H9 (cell line): ENCODE measurements at regions not wholly inside any gene's neighbourhood (a gene's known extent, or its start where the extent isn't known, plus 50 kb on each side); places are given as distances from the start of the nearest gene placed in this dataset.

Source experiments
- DNase-seq: peaks from one replicate; pipeline ENCODE4 v3.0.0-alpha.2; 2017
- H2AFZ ChIP-seq: one replicate; pipeline ENCODE4 v1.6.1; 2013; ENCODE audit warnings: mild to moderate bottlenecking, low read length, control low read depth, moderate library complexity
- H2AK5ac ChIP-seq: 2 replicates; pipeline ENCODE4 v1.6.1; 2013; ENCODE audit warnings: low read length, control low read depth, mixed read lengths; ENCODE audit not compliant: insufficient read length
- H2BK120ac ChIP-seq: one replicate; pipeline ENCODE4 v1.6.1; 2013; ENCODE audit warnings: low read depth, mild to moderate bottlenecking, low read length, control low read depth, inconsistent platforms; ENCODE audit not compliant: poor library complexity, severe bottlenecking
- H2BK12ac ChIP-seq: 2 replicates; pipeline ENCODE4 v1.6.1; 2013; ENCODE audit warnings: low read length, control low read depth, mixed read lengths, low read depth; ENCODE audit not compliant: insufficient read length
- H2BK15ac ChIP-seq: 2 replicates; pipeline ENCODE4 v1.6.1; 2013; ENCODE audit warnings: low read depth, low read length, control low read depth
- H2BK20ac ChIP-seq: one replicate; pipeline ENCODE4 v1.6.1; 2013; ENCODE audit warnings: low read depth, mild to moderate bottlenecking, low read length, control low read depth, inconsistent platforms; ENCODE audit not compliant: poor library complexity, severe bottlenecking
- H2BK5ac ChIP-seq: 2 replicates; pipeline ENCODE4 v1.6.1; 2013; ENCODE audit warnings: low read length, control low read depth, mixed read lengths; ENCODE audit not compliant: insufficient read length
- H3K14ac ChIP-seq: 2 replicates; pipeline ENCODE4 v1.6.1; 2013; ENCODE audit warnings: low read length, control low read depth; ENCODE audit not compliant: insufficient read depth
- H3K18ac ChIP-seq: 2 replicates; pipeline ENCODE4 v1.6.1; 2013; ENCODE audit warnings: low read depth, mild to moderate bottlenecking, mixed read lengths, low read length, control low read depth; ENCODE audit not compliant: insufficient read length
- H3K23ac ChIP-seq: 2 replicates; pipeline ENCODE4 v1.6.1; 2013; ENCODE audit warnings: low read length, control low read depth, mixed read lengths, low read depth; ENCODE audit not compliant: insufficient read length
- H3K23me2 ChIP-seq: 2 replicates; pipeline ENCODE4 v1.6.1; 2013; ENCODE audit warnings: low read depth, mild to moderate bottlenecking, mixed read lengths, low read length, control low read depth; ENCODE audit not compliant: insufficient read length, poor library complexity, severe bottlenecking
- H3K27ac ChIP-seq: 2 replicates; pipeline ENCODE4 v1.5.1; 2013; ENCODE audit warnings: low read length, control low read depth, mixed read lengths, low read depth; ENCODE audit not compliant: insufficient read length
- H3K27me3 ChIP-seq: 2 replicates; pipeline ENCODE4 v1.6.1; 2013; ENCODE audit warnings: low read length, control low read depth, inconsistent platforms; ENCODE audit not compliant: insufficient read depth
- H3K4ac ChIP-seq: 2 replicates; pipeline ENCODE4 v1.6.1; 2013; ENCODE audit warnings: low read depth, mild to moderate bottlenecking, control low read depth, inconsistent platforms, low read length, moderate library complexity
- H3K4me1 ChIP-seq: 2 replicates; pipeline ENCODE4 v1.6.1; 2013; ENCODE audit warnings: low read length, control low read depth, inconsistent platforms; ENCODE audit not compliant: insufficient read depth
- H3K4me2 ChIP-seq: 2 replicates; pipeline ENCODE4 v1.6.1; 2013; ENCODE audit warnings: low read length, control low read depth, mixed read lengths; ENCODE audit not compliant: insufficient read length, insufficient read depth
- H3K56ac ChIP-seq: 2 replicates; pipeline ENCODE4 v1.6.1; 2013; ENCODE audit warnings: low read depth, mild to moderate bottlenecking, mixed read lengths, low read length, control low read depth; ENCODE audit not compliant: insufficient read length
- H3K79me1 ChIP-seq: 2 replicates; pipeline ENCODE4 v1.6.1; 2013; ENCODE audit warnings: low read depth, mild to moderate bottlenecking, moderate library complexity, low read length, control low read depth, inconsistent platforms; ENCODE audit not compliant: insufficient read depth, poor library complexity, severe bottlenecking
- H3K79me2 ChIP-seq: 2 replicates; pipeline ENCODE4 v1.6.1; 2013; ENCODE audit warnings: low read length, control low read depth, inconsistent platforms; ENCODE audit not compliant: insufficient read depth
- H3K9ac ChIP-seq: 2 replicates; pipeline ENCODE4 v1.6.1; 2013; ENCODE audit warnings: low read length, control low read depth, mixed read lengths; ENCODE audit not compliant: insufficient read length; ENCODE audit errors: extremely low read depth
- H3K9me3 ChIP-seq: one replicate; pipeline ENCODE4 v1.6.1; 2013; ENCODE audit warnings: low read depth, low read length, inconsistent platforms; ENCODE audit not compliant: control insufficient read depth
- H3T11ph ChIP-seq: one replicate; pipeline ENCODE4 v1.6.1; 2013; ENCODE audit warnings: mild to moderate bottlenecking, low read length, control low read depth, inconsistent platforms
- H4K20me1 ChIP-seq: one replicate; pipeline ENCODE4 v1.6.1; 2013; ENCODE audit not compliant: control insufficient read depth, insufficient read length, insufficient read depth
- H4K5ac ChIP-seq: 2 replicates; pipeline ENCODE4 v1.6.1; 2013; ENCODE audit warnings: low read depth, mild to moderate bottlenecking, mixed read lengths, low read length, control low read depth; ENCODE audit not compliant: insufficient read length
- H4K8ac ChIP-seq: replicated peaks from 2 replicates; pipeline ENCODE4 v1.6.1; 2013; ENCODE audit warnings: low read length, control low read depth, mixed read lengths, low read depth; ENCODE audit not compliant: insufficient read length
- H4K91ac ChIP-seq: 2 replicates; pipeline ENCODE4 v1.6.1; 2013; ENCODE audit warnings: low read depth, mild to moderate bottlenecking, moderate library complexity, mixed read lengths, low read length, control low read depth; ENCODE audit not compliant: insufficient read length
- H3K27ac Mint-ChIP-seq, 3 experiments: 2 replicates in 2 of 3; 3 replicates in 1 of 3; pipeline ENCODE4 v1.8.0; 2020 to 2021; ENCODE audit warnings: mixed read lengths in 3 of 3, mild to moderate bottlenecking in 1 of 3, moderate library complexity in 1 of 3
- H3K27me3 Mint-ChIP-seq: 2 replicates; pipeline ENCODE4 v1.8.0; 2021; ENCODE audit warnings: low read depth, mild to moderate bottlenecking, moderate library complexity, mixed read lengths
- H3K36me3 Mint-ChIP-seq, 3 experiments: 2 replicates in 2 of 3; 3 replicates in 1 of 3; pipeline ENCODE4 v1.8.0; 2020 to 2021; ENCODE audit warnings: low read depth in 3 of 3, mixed read lengths in 3 of 3; ENCODE audit not compliant: insufficient read depth in 1 of 3
- H3K4me1 Mint-ChIP-seq, 2 experiments: 2 replicates each; pipeline ENCODE4 v1.8.0; 2020; ENCODE audit warnings: mixed read lengths in 2 of 2
- H3K4me3 Mint-ChIP-seq, 2 experiments: 2 replicates in 1 of 2; 3 replicates in 1 of 2; pipeline ENCODE4 v1.8.0; 2020 to 2021; ENCODE audit warnings: mild to moderate bottlenecking in 2 of 2, mixed read lengths in 2 of 2, moderate library complexity in 1 of 2
- H3K9me3 Mint-ChIP-seq, 2 experiments: 2 replicates in 1 of 2; 3 replicates in 1 of 2; pipeline ENCODE4 v1.8.0; 2020; ENCODE audit warnings: mild to moderate bottlenecking in 2 of 2, mixed read lengths in 2 of 2, moderate library complexity in 1 of 2
- WGBS: extraction: QIAGEN DNeasy Blood & Tissue Kit; methylation state at CpG from one replicate; pipeline ENCODE4 v1.1.7; 2013; ENCODE audit warnings: missing lambda C conversion rate, low lambda C conversion rate, mixed read lengths; ENCODE audit not compliant: insufficient read length; ENCODE audit errors: extremely low coverage; 5-methylcytosine and 5-hydroxymethylcytosine counted together
- TF ChIP-seq, protein P1 (sequence below): fragments of 200-600 bp; sonication (generic); conservative IDR thresholded peaks from 3 replicates; pipeline ENCODE4 v1.8.0; 2021; ENCODE audit warnings: antibody characterized with exemption, mild to moderate bottlenecking

DNA sequence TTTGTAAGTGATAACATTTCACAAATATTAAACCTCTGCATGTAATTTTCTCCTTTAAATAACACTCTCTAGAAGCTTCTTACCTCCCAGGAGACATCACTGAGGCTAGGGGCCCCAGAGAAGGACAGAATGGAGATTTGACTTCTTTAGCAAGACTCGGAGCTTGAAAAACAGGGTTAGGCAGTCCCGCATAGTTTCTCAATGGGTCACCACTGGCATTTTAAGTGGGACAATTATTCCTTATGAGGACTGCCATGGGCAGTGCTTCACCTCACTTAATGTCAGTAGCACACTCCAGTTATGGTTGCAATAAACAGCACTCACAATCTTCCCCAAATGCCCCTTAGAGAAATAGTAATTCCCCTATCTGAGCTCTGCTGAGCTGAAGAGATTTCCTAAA, 66.7 kb upstream of the NOCT start:
- no peak overlapping the region for H3K56ac ChIP-seq
- no peak for DNase-seq
- H3K27ac ChIP-seq = no peak overlapping the region

More for the DNA sequence above, 66.7 kb upstream of the NOCT start:
- H3K23ac ChIP-seq = no peak overlapping the region
- no peak overlapping the region for H2AFZ ChIP-seq
- H4K8ac ChIP-seq = no peak overlapping the region
- H3K4me2 ChIP-seq = no peak overlapping the region
- no peak overlapping the region for H3K9ac ChIP-seq
- no peak overlapping the region for H2BK15ac ChIP-seq
- TF ChIP-seq, protein P1, sequence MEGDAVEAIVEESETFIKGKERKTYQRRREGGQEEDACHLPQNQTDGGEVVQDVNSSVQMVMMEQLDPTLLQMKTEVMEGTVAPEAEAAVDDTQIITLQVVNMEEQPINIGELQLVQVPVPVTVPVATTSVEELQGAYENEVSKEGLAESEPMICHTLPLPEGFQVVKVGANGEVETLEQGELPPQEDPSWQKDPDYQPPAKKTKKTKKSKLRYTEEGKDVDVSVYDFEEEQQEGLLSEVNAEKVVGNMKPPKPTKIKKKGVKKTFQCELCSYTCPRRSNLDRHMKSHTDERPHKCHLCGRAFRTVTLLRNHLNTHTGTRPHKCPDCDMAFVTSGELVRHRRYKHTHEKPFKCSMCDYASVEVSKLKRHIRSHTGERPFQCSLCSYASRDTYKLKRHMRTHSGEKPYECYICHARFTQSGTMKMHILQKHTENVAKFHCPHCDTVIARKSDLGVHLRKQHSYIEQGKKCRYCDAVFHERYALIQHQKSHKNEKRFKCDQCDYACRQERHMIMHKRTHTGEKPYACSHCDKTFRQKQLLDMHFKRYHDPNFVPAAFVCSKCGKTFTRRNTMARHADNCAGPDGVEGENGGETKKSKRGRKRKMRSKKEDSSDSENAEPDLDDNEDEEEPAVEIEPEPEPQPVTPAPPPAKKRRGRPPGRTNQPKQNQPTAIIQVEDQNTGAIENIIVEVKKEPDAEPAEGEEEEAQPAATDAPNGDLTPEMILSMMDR = no peak
- H3K4me1 ChIP-seq = no peaks in the 10 kb centered on the region; the same call in 1 of the 2 replicates
- H4K91ac ChIP-seq = no peak overlapping the region
- Mint-ChIP-seq H3K9me3 (no peaks in the 10 kb centered on the region), H3K27ac (no peak overlapping the region), H3K4me1 (peaks cover 0 to 2% of the 10 kb centered on the region in 2 experiments; a peak in 2 of 4 replicates), H3K36me3 (no peaks in the 10 kb centered on the region), H3K27me3 (no peaks in the 10 kb centered on the region), H3K4me3 (no peak overlapping the region)
- H3K79me1 ChIP-seq = no peaks in the 10 kb centered on the region
- H2BK120ac ChIP-seq = no peak overlapping the region
- no peaks in the 10 kb centered on the region for H3K79me2 ChIP-seq
- H2BK12ac ChIP-seq = no peak overlapping the region
- H3K9me3 ChIP-seq = no peaks in the 10 kb centered on the region
- H3K27me3 ChIP-seq = no peaks in the 10 kb centered on the region
- H2AK5ac ChIP-seq = no peak overlapping the region
- H4K5ac ChIP-seq = no peak overlapping the region
- H3K23me2 ChIP-seq = no peaks in the 10 kb centered on the region
- no peak overlapping the region for H2BK20ac ChIP-seq
- no peak overlapping the region for H3T11ph ChIP-seq
- no peak overlapping the region for H3K4ac ChIP-seq
- no peak overlapping the region for H3K18ac ChIP-seq
- H4K20me1 ChIP-seq = no peaks in the 10 kb centered on the region
- no CpG with 5 or more reads among the region's 2 CpGs for WGBS
- H3K14ac ChIP-seq = no peak overlapping the region
- no peak overlapping the region for H2BK5ac ChIP-seq
